Stimulated activated effector memory CD8-positive, alpha-beta T cell treated with anti-CD3 and anti-CD28 coated beads, Interleukin-12 subunit alpha, Interleukin-12 subunit beta, amount 100 ng/mL, for 72 hours (primary cell): ENCODE measurements at regions not wholly inside any gene's neighbourhood (a gene's known extent, or its start where the extent isn't known, plus 50 kb on each side); places are given as distances from the start of the nearest gene placed in this dataset.

Source experiments
- ATAC-seq: fragments of 150-1000 bp; cut with Tn5 transposase; 2 replicates; pipeline ENCODE4 v1.10.0; 2021
- DNase-seq, 2 donors: peaks; one replicate each; pipeline ENCODE4 v3.0.0; 2021 to 2022; ENCODE audit warnings: low spot score in 2 of 2
- H3K27ac Mint-ChIP-seq: one replicate; pipeline ENCODE4 v1.8.0; 2022; ENCODE audit warnings: mild to moderate bottlenecking, mixed read lengths
- H3K36me3 Mint-ChIP-seq: one replicate; pipeline ENCODE4 v1.8.0; 2022; ENCODE audit warnings: mild to moderate bottlenecking, mixed read lengths
- H3K4me1 Mint-ChIP-seq: one replicate; pipeline ENCODE4 v1.8.0; 2022; ENCODE audit warnings: mixed read lengths
- H3K4me3 Mint-ChIP-seq: one replicate; pipeline ENCODE4 v1.8.0; 2022; ENCODE audit warnings: mild to moderate bottlenecking, mixed read lengths
- H3K9me3 Mint-ChIP-seq: one replicate; pipeline ENCODE4 v1.8.0; 2022; ENCODE audit warnings: mixed read lengths

DNA sequence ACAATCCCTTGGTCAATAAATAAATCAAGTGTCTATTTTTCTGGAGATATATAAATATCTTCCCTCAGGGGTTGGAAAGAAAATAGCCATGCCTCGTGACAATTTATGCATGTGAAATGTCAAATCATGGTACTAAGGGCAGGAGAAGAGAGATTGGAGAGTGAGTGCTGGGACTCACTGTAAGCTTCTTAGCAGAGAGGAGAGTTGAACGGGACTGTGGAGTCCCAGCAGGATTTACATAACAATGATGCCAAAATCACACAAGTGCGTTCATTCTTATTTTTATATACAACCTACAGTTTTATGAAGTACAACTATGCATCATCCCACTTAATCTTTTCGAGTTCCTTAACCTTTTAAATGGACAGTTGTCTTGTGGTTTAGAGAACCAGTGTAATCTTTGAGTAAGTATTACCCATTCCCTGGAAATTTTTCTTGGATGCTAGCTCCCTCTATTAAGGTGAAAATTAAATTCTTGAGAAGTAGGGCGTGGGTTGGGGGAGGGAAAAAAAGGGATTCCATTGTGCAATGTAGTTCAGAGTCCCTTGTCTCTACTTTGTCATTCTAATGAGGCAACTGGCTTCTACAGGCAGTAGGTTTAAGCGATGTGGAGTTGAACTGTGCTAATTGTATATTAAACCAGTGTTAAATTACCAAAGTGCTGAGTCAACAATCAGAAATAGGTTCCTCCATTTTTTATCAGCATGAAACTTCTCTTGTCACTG is 143.6 kb upstream of the EPHA4 start:
- DNase-seq: no peak
- H3K36me3 Mint-ChIP-seq: no peaks in the 10 kb centered on the region
- ATAC-seq: no peak

DNA sequence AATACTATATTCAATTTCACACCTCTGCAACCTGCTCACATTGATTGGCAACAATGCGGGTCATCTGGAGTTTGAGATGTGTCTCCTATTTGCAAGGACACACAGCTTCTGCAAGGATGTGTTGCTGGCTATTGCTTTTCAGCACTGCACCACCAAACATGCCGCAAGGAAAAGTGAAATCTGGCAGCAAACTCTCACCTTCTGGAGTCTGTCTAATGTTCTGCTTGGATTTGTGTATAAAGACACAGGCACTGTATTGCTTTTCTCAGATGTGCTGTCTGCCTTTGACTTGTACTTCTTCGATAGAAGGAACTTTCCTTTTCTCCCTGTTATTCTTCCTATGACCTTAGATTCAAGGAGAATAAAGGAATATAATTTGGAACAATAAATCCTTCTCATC is 138.6 kb upstream of the EPHA4 start:
- Mint-ChIP-seq H3K36me3 (no peaks in the 10 kb centered on the region), H3K4me3 (no peak overlapping the region), H3K4me1 (no peaks in the 10 kb centered on the region), H3K9me3 (no peaks in the 10 kb centered on the region), H3K27ac (no peak overlapping the region)
- ATAC-seq (no peak), DNase-seq (no peak)

More for the DNA sequence above, 143.6 kb upstream of the EPHA4 start:
- peaks cover 6% of the 10 kb centered on the region for H3K9me3 Mint-ChIP-seq
- H3K27ac Mint-ChIP-seq: no peak overlapping the region
- H3K4me1 Mint-ChIP-seq: no peaks in the 10 kb centered on the region
- H3K4me3 Mint-ChIP-seq: no peak overlapping the region

DNA sequence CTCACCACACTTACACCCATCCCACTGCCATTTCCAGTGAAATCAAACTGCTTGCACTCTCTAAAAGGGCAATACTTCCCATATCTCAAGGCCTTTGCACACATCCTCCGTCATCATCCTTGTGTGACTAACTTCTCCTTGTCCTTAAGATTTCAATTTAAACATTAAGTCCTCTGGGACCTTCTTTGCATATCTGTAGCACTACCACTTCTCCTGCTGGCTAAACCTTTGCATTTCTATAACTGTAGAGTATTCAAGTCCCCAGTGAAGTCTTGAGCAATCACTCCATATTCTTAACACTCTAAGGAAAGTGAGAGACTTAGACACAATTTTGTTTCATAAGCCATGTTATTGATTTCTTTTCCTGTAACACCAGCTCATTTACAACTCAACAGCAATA is 136.8 kb upstream of the EPHA4 start:
- DNase-seq: no peak

DNA sequence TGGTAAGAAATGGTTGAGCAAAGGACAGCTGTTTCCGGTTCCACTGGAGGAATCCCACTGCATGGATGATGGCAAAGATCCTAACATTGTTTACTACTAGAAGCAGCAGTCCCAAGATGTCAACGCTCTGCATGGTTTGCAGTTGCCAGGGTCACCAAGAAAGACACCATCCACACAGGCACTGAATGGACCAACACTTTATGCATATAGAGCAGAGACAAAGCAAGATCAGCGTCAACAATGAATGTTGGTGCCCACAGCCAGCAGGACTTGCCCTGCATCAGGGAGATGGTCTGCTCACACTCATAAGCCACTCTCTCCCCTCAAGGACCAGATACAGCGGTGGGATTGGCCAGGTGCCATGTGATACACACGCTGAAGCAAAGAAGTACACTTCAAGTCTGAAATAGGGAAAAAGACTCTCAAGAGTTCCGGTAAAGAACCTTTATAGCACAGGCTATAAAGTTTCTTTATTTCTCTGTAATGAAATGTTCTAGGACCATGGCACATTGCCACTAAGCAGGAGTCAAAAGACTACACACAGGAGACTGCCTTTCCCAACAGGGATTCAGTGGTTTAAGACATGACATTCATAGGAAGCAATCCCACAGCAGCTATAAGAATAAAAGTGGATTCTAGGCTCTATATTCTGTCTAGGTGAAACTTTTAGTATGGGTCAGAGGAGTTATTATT is 133.2 kb upstream of the EPHA4 start:
- Mint-ChIP-seq H3K4me3 (no peak overlapping the region), H3K9me3 (no peaks in the 10 kb centered on the region), H3K4me1 (no peaks in the 10 kb centered on the region), H3K36me3 (no peaks in the 10 kb centered on the region), H3K27ac (no peak overlapping the region)
- DNase-seq (no peak), ATAC-seq (no peak)

More for the DNA sequence above, 136.8 kb upstream of the EPHA4 start:
- Mint-ChIP-seq H3K4me3 (no peak overlapping the region), H3K36me3 (no peaks in the 10 kb centered on the region), H3K27ac (no peak overlapping the region), H3K4me1 (no peaks in the 10 kb centered on the region), H3K9me3 (no peaks in the 10 kb centered on the region)
- ATAC-seq: no peak

DNA sequence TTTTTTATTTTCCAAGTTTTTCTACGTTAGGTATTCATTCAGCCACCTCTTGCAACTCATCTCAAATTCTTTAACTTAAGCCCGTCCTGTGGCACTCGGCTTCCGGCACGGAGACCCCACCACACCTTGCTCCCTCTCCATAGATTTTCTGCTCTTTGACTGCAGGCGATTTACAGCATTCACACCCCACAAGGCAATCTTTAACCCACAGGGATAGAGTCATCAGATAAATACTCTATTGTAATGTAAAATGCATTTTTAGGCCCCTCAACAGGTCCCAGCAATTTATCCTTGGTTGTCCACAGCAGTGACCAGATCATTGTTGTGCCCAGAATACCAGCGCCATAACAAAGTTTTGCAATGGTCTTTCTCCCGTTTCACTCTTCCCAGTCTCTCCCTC is 132.3 kb upstream of the EPHA4 start:
- H3K27ac Mint-ChIP-seq: no peak overlapping the region
- H3K4me1 Mint-ChIP-seq: no peaks in the 10 kb centered on the region
- H3K36me3 Mint-ChIP-seq: no peaks in the 10 kb centered on the region
- no peak overlapping the region for H3K4me3 Mint-ChIP-seq
- ATAC-seq (no peak), DNase-seq (no peak)
- H3K9me3 Mint-ChIP-seq: no peaks in the 10 kb centered on the region

DNA sequence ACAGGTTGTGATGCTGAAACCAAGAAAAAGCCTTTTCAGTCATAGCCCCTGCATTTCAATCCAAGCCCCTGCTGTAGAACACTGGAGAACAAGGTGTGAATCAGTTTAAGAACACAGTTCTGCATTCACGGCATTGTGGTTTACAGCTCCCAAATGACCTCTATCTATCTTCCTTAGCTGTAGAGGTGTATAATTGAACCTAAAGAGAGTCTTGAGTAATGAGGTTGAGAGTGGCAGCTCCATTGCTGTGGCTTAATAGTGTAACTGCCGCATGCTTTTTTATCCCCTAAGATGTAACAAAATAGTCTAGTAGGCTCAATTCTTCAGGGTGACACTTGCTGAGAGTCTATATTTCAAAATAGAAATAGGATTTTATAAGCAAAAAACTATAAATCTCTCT is 121.3 kb upstream of the EPHA4 start:
- Mint-ChIP-seq H3K9me3 (no peaks in the 10 kb centered on the region), H3K4me1 (no peaks in the 10 kb centered on the region), H3K36me3 (no peaks in the 10 kb centered on the region), H3K4me3 (no peak overlapping the region), H3K27ac (no peak overlapping the region)
- no peak for ATAC-seq
- DNase-seq: no peak

DNA sequence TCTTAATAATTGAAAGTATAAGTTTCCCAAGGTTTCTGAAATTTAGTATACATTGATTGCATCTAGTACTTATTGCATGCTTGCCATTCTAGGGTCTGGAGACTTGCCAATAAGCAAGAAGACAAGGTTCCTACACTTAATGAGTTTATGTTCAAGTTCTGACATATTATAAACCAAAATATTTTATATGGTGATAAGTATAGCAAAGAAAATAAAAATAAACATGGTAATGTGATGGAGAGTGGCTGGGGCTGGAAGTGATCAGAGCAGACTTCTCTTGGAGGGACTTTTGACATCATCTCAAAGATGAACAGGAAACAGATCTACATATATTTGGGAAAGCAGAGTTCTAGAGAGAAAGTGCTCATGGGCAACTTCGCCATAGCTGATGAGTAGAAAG is 119.5 kb upstream of the EPHA4 start:
- Mint-ChIP-seq H3K4me3 (no peak overlapping the region), H3K9me3 (no peaks in the 10 kb centered on the region), H3K4me1 (no peaks in the 10 kb centered on the region), H3K36me3 (no peaks in the 10 kb centered on the region), H3K27ac (no peak overlapping the region)
- DNase-seq (no peak), ATAC-seq (no peak)

DNA sequence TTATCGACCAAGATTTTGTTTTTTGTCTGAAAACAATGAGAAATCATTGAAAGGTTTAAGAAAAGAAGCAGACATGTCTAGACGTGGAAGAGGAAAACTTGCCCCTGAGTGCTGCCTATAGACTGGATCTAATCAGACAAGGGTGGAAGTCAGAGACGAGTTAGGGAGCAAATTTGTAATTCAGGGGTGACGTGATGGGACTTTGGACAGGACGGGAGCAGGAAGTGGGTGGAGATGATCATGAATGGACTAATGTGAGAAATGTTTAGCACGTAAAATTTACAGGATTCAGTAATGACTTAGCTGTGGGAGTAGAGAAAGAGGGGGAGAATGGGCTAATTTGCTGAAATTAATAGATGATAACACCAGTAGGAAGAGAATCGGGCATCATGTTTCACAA is 117.0 kb upstream of the EPHA4 start:
- H3K36me3 Mint-ChIP-seq: no peaks in the 10 kb centered on the region
- H3K27ac Mint-ChIP-seq: no peak overlapping the region
- H3K4me1 Mint-ChIP-seq: no peaks in the 10 kb centered on the region
- H3K9me3 Mint-ChIP-seq: no peaks in the 10 kb centered on the region
- DNase-seq (no peak), ATAC-seq (no peak)
- H3K4me3 Mint-ChIP-seq: no peak overlapping the region

DNA sequence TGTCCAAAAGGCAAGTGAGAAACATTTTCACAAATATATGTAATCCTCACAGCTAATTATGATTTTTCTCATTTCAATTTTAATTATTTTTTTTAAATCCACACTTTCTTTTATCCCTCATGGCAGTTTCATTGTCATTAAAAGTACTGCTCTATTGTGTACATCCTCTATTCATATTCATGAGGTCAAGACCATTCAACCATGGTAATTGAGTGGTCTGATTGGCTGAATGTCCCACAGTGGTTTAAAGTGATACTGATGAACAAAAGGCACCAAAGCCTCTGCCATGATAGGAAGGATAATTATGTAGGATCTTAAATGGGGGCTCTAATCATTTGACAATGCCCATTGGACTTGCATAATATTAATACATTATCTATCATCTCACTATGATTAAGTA is 108.4 kb upstream of the EPHA4 start:
- DNase-seq (no peak), ATAC-seq (no peak)
- Mint-ChIP-seq H3K4me3 (no peak overlapping the region), H3K4me1 (no peaks in the 10 kb centered on the region), H3K27ac (no peak overlapping the region), H3K36me3 (no peaks in the 10 kb centered on the region), H3K9me3 (no peaks in the 10 kb centered on the region)

DNA sequence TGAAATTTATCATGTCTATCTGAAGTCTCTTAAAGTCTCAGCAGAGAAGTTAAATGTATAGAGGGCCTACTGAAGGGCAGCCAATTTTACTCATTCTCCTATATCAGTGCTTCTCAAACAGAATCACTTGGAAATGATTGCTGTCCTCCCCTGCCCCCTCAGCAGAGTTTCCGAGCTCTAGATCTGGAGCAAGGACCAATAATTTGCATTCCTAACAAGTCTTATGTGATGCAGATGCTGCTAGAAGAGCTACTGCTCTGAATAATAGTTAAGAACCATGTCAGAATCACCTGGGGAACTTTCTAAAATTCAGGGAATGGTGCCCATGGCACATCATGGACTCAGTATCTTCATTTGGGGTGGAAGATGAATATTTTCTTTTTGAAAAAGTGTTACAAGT is 105.6 kb upstream of the EPHA4 start:
- no peak overlapping the region for H3K27ac Mint-ChIP-seq
- H3K4me3 Mint-ChIP-seq: no peak overlapping the region
- ATAC-seq (no peak), DNase-seq (no peak)
- H3K9me3 Mint-ChIP-seq: peaks cover 2% of the 10 kb centered on the region
- H3K36me3 Mint-ChIP-seq: no peaks in the 10 kb centered on the region
- H3K4me1 Mint-ChIP-seq: no peaks in the 10 kb centered on the region

DNA sequence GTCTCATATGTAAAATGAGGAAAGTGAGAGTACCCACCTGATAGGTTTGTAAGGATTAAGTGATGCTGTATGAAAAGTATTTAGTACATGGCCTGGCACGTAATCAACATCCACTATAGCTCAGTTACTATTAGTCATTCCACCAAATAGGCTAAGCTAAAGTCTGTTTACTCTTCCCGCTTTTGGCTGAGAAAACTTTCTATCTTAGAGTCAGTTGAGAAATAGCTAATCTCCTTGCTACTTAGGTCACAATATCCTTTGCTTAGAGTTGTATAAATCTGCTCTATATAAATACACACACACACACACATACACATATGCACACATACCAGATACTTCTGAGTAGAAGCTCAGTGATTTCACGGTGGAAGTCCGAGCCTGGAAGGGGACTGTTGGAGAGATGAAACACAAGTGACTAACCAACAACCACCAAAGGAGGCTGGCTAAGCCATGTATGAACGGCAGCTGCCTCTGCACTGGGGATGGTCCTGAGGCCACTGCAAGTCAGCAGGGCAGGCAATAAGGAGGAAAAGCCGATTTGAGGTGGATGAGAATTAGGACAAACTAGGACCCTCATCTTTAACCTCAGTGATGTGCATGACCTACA is 104.6 kb upstream of the EPHA4 start:
- no peaks in the 10 kb centered on the region for H3K4me1 Mint-ChIP-seq
- ATAC-seq (no peak), DNase-seq (no peak)
- H3K4me3 Mint-ChIP-seq: no peak overlapping the region
- no peaks in the 10 kb centered on the region for H3K36me3 Mint-ChIP-seq
- peaks cover 2% of the 10 kb centered on the region for H3K9me3 Mint-ChIP-seq
- H3K27ac Mint-ChIP-seq: no peak overlapping the region

DNA sequence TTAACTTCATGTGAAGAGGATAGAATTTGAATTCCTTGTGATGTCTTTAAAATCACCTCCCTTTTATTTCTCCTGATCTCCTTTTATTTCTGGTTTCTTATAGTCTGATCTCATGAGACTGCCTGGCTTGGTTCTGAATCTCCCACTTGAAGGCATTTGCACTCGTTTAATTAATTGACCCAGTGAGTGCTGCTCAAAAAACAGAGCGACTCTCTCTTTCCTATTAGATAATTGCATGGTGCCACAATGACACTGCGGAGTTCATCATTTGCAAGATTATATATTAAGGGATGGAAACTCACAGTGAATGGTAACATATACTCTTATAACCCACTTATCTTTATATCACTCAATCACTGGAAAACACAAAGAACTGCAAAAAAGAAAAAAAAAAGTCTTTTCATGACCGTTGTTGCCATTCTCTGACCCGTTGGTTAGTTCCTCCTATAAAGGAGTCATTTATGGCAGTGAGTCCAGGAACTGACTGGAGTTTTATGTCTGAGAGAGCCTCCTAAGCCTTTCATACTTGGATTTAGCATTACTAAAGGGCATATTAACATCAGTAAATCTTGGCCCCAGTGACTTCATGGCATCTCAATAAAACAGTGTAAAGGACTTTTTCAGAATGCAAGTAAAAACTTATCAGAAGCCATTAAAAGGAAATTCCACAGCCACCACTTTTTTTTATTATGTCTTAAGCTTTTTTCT is 103.3 kb upstream of the EPHA4 start:
- H3K9me3 Mint-ChIP-seq: peaks cover 2% of the 10 kb centered on the region
- no peak overlapping the region for H3K4me3 Mint-ChIP-seq
- DNase-seq (no peak), ATAC-seq (no peak)
- H3K36me3 Mint-ChIP-seq: no peaks in the 10 kb centered on the region
- H3K27ac Mint-ChIP-seq: no peak overlapping the region
- no peaks in the 10 kb centered on the region for H3K4me1 Mint-ChIP-seq

DNA sequence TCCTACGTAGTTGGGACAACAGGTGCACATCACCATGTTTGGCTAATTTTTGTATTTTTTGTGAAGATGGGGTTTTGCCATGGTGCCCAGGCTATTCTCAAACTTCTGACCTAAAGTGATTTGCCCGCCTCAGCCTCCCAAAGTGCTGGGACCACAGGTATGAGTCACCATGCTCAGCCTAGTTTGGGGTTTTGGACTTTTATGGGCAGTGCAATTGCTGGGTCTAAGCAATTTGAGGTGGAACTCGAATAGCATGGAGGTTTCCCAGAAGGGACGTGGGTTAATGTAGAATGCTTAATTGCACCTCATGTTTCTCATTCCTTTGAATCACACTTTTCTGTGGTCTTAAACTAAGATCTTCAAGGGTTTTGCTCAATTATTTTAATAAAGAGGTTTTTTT is 102.3 kb upstream of the EPHA4 start:
- H3K9me3 Mint-ChIP-seq: peaks cover 2% of the 10 kb centered on the region
- H3K4me3 Mint-ChIP-seq: no peak overlapping the region
- H3K4me1 Mint-ChIP-seq: no peaks in the 10 kb centered on the region
- H3K27ac Mint-ChIP-seq: no peak overlapping the region
- DNase-seq (no peak), ATAC-seq (no peak)
- H3K36me3 Mint-ChIP-seq: no peaks in the 10 kb centered on the region

DNA sequence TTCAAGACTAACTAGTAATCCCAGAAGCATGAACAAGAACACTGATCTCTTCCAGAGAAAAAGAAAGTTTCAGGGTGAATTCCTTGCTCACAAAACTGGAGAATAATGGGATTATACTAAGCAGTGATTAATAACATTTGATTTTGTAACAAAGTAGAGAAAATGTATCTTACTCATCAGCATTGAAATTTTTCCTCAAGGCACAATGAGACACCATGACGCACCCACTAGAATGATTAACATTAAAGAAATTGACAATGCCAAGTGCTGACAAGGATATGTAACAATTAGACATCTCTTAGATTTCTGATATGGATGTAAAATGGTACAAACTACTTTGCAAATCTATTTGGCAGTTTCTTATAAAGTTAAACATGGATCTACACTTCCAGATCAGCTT is 101.1 kb upstream of the EPHA4 start:
- no peak for DNase-seq
- H3K27ac Mint-ChIP-seq: no peak overlapping the region
- no peaks in the 10 kb centered on the region for H3K36me3 Mint-ChIP-seq
- H3K4me1 Mint-ChIP-seq: no peaks in the 10 kb centered on the region
- ATAC-seq: no peak
- no peak overlapping the region for H3K4me3 Mint-ChIP-seq
- H3K9me3 Mint-ChIP-seq: peaks cover 2% of the 10 kb centered on the region

DNA sequence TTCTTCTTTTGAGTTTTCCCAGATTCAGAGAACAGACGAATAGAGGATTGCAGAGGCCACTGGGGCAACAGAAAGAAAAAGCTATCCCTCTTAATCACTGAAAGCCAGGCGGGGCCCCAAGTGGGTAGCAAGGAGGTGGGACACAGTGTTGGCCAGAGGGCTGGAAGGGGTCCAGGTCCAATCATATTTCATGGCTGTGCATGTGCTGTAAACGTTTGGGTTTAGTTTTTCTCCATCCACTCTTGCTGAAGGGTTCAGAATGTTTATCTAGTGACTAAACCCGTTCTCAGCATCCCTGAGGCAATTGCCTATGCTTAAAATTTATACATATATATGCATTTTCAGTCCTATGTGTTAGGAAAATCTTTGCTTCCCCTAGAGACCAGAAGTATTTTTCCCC is 99.4 kb upstream of the EPHA4 start:
- Mint-ChIP-seq H3K4me3 (no peak overlapping the region), H3K4me1 (no peaks in the 10 kb centered on the region), H3K9me3 (peaks cover 2% of the 10 kb centered on the region), H3K36me3 (no peaks in the 10 kb centered on the region), H3K27ac (no peak overlapping the region)
- ATAC-seq (no peak), DNase-seq (no peak)
